C4-2B (cell line): ENCODE measurements at regions not wholly inside any gene's neighbourhood (a gene's known extent, or its start where the extent isn't known, plus 50 kb on each side); places are given as distances from the start of the nearest gene placed in this dataset.

ENCODE experiments used
- CTCF ChIP-seq: fragments of 450-650 bp; conservative IDR thresholded peaks from 2 replicates; pipeline ENCODE4 v1.5.1; 2017; ENCODE audit warnings: mild to moderate bottlenecking
- ZFX ChIP-seq: fragments of 450-650 bp; IDR thresholded peaks from 2 replicates; pipeline ENCODE4 v1.6.1; 2017

GRCh38 chr14:85106506-85106905 is 423.4 kb upstream of the FLRT2 start:
- no peak for TF ChIP-seq CTCF
- TF ChIP-seq ZFX: no peak
